ENCODE measurements at regions not wholly inside any gene's neighbourhood (a gene's known extent, or its start where the extent isn't known, plus 50 kb on each side); places are given as distances from the start of the nearest gene placed in this dataset.

DNA sequence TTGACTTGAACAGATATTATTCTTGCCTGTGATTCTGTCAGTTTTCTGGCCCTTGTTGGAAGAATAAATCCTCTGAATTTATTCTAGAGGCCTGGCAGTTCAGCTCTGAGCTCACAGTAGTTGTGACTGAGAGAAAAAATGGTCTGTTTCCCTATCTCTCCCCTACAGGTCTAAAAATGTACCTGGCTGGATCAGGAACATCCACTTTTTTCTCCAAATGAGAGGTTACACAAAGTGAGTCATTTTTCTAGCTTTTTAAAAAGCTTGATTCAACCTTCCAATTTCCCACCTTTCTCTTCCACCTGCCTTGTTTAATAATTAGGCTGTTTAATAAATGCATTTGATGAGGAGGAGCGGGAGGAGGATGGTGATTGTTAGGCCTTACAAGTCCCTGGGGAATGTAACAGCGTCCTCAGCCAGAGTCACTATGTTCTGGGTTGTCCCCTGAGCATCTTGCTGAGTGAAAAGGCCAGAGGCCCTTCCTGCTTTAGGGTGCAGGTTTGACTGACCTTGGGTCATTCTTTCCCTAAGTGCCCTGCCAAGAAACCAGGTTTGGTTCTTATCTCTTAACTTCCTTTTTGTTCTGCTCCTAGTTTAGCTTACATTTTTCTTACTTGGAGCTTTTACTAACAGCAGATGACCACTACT lies 91.7 kb upstream of the FUT8 start:
- peaks cover 0 to 6% (median 0%) of the 10 kb centered on the region in 3 donors for H3K36me3 Mint-ChIP-seq
- H3K4me3 Mint-ChIP-seq = no peak overlapping the region
- no peaks in the 10 kb centered on the region for H3K27me3 Mint-ChIP-seq
- H3K27ac ChIP-seq (ENCODE audit: low read depth, low read length) = no peak overlapping the region
- H3K4me1 ChIP-seq (ENCODE audit: insufficient read depth, low read length) = peaks cover 8% of the 10 kb centered on the region
- peaks cover 3% of the 10 kb centered on the region for H3K9me3 ChIP-seq (ENCODE audit: low read length)
- peak overlapping the region in 2 of 8 donors; percentile 4 to 30 for H3K27ac Mint-ChIP-seq
- H3K4me1 Mint-ChIP-seq = peaks cover 6 to 35% (median 11%) of the 10 kb centered on the region in 3 donors
- H3K36me3 ChIP-seq (ENCODE audit: insufficient read depth, low read length) = no peaks in the 10 kb centered on the region
- H3K9me3 Mint-ChIP-seq = peaks cover 0 to 5% (median 0%) of the 10 kb centered on the region in 5 donors
- ChIA-PET CTCF (interaction anchor here (1.0 kb wide), 1 partner anchor 91 kb away, joined by 3 read pairs; no protein-coding TSS in a partner anchor), POLR2A (interaction anchor here (1.1 kb wide), 1 partner anchor 17 kb away, joined by 3 read pairs; no protein-coding TSS in a partner anchor)
- no peaks in the 10 kb centered on the region for H3K27me3 ChIP-seq (ENCODE audit: insufficient read depth, low read length, poor library complexity, severe bottlenecking)
- no peak overlapping the region for H3K4me3 ChIP-seq (ENCODE audit: low read length)
- no peak for DNase-seq

DNA sequence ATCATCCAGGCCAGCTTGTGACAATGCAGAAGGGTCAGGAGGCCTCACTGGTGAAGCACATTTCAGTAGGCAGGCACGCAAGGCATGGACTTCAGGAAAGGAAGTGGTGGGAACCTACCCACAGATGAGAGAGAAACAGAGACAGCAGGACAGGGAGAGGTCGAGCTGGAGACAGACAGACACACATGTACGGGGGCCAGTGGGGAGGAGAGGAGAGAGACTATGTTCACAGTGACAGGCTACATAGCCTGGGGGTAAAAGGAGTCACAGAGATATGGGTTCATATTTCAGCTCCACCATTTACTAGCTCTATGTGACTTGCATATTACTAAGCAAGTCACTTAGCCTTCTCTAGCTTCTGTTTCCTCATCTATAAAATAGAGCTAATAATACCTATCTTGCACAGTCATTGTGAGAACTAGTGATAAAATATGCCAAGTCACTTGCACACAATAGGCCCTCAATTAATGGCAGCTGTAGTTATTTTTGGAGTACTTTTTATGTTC lies 91.1 kb upstream of the FUT8 start:
- Histone ChIP-seq H3K9me3 (ENCODE audit: low read length) (no peaks in the 10 kb centered on the region), H3K27me3 (ENCODE audit: insufficient read depth, low read length, poor library complexity, severe bottlenecking) (no peaks in the 10 kb centered on the region), H3K27ac (ENCODE audit: low read depth, low read length) (no peak overlapping the region), H3K4me1 (ENCODE audit: insufficient read depth, low read length) (peaks cover 8% of the 10 kb centered on the region), H3K36me3 (ENCODE audit: insufficient read depth, low read length) (no peaks in the 10 kb centered on the region), H3K4me3 (ENCODE audit: low read length) (no peak overlapping the region)
- CTCF ChIA-PET = interaction anchor here (1.0 kb wide), 1 partner anchor 90 kb away, joined by 3 read pairs; no protein-coding TSS in a partner anchor
- Mint-ChIP-seq H3K9me3 (peaks cover 0 to 2% (median 0%) of the 10 kb centered on the region in 5 donors), H3K4me3 (no peak overlapping the region), H3K27me3 (no peaks in the 10 kb centered on the region), H3K4me1 (peaks cover 6 to 35% (median 11%) of the 10 kb centered on the region in 3 donors), H3K36me3 (peaks cover 0 to 6% (median 0%) of the 10 kb centered on the region in 3 donors), H3K27ac (peak overlapping the region in 5 of 8 donors; percentile 5 to 94 (median 30))
- no peak for DNase-seq
- POLR2A ChIA-PET = interaction anchor here (0.6 kb wide), 1 partner anchor 47 kb away, joined by 7 read pairs; no protein-coding TSS in a partner anchor

DNA sequence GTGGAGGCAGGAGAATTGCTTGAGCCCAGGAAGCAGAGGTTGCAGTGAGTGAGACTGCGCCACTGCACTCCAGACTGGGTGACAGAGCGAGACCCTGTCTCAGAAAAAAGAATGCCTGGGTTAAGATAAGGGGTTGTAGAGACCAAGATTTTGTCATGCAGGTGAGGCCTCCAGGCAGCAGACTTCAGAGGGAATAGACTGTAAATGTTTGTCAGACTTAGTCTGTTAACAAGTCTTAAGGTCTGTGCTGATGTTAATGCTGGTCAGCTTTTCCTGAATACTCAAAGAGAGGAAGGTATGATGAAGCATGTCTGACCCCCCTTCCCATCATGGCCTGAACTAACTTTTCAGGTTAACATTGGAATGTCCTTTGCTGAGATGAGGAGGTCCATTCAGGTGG lies 83.0 kb upstream of the FUT8 start:
- Histone ChIP-seq H3K9me3 (ENCODE audit: low read length) (no peaks in the 10 kb centered on the region), H3K27me3 (ENCODE audit: insufficient read depth, low read length, poor library complexity, severe bottlenecking) (no peaks in the 10 kb centered on the region), H3K27ac (ENCODE audit: low read depth, low read length) (no peak overlapping the region), H3K36me3 (ENCODE audit: insufficient read depth, low read length) (no peaks in the 10 kb centered on the region), H3K4me3 (ENCODE audit: low read length) (no peak overlapping the region), H3K4me1 (ENCODE audit: insufficient read depth, low read length) (no peaks in the 10 kb centered on the region)
- peaks cover 0 to 1% (median 0%) of the 10 kb centered on the region in 3 donors for H3K36me3 Mint-ChIP-seq
- no peak for DNase-seq
- no peak overlapping the region for H3K27ac Mint-ChIP-seq
- CTCF ChIA-PET = interaction anchor here (1.1 kb wide), 1 partner anchor 31 kb away, joined by 3 read pairs; no protein-coding TSS in a partner anchor
- H3K9me3 Mint-ChIP-seq = no peaks in the 10 kb centered on the region
- H3K27me3 Mint-ChIP-seq = peaks cover 0 to 2% of the 10 kb centered on the region in 2 donors
- H3K4me1 Mint-ChIP-seq = peaks cover 0 to 15% (median 10%) of the 10 kb centered on the region in 3 donors
- H3K4me3 Mint-ChIP-seq = no peak overlapping the region
- POLR2A ChIA-PET = no interaction called here

GRCh38 chr14:65329911-65330310 lies 82.6 kb upstream of the FUT8 start:
- H3K27ac ChIP-seq (ENCODE audit: low read depth, low read length) = no peak overlapping the region
- Mint-ChIP-seq H3K4me3 (no peak overlapping the region), H3K36me3 (peaks cover 0 to 1% (median 0%) of the 10 kb centered on the region in 3 donors), H3K27me3 (peaks cover 0 to 2% of the 10 kb centered on the region in 2 donors), H3K9me3 (no peaks in the 10 kb centered on the region), H3K4me1 (peaks cover 0 to 17% (median 10%) of the 10 kb centered on the region in 3 donors), H3K27ac (no peak overlapping the region)
- H3K27me3 ChIP-seq (ENCODE audit: insufficient read depth, low read length, poor library complexity, severe bottlenecking) = no peaks in the 10 kb centered on the region
- no peak for DNase-seq
- no peak overlapping the region for H3K4me3 ChIP-seq (ENCODE audit: low read length)
- H3K36me3 ChIP-seq (ENCODE audit: insufficient read depth, low read length) = no peaks in the 10 kb centered on the region
- H3K9me3 ChIP-seq (ENCODE audit: low read length) = no peaks in the 10 kb centered on the region
- H3K4me1 ChIP-seq (ENCODE audit: insufficient read depth, low read length) = no peaks in the 10 kb centered on the region
- POLR2A ChIA-PET = no interaction called here
- CTCF ChIA-PET = no interaction called here

DNA sequence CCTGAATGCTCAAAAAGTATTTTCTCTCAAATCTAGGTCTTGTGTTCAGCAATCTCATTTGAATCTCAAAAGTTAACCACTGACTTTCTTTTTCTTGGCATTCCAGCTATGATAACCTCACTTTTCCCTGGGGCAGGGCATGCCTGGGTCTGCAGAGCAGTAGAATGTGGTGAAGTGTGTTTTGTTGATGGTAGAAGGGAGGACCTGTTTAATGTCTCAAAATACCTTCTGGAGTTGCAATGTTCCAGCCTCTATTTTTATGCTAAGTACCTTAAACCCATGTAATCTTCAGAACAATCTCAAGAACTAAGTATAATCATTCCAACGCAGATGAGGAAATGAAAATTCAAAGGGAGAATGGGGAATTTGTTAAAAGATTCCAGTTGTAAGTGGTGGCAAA lies 82.1 kb upstream of the FUT8 start:
- CTCF ChIA-PET = no interaction called here
- H3K4me1 Mint-ChIP-seq = peaks cover 0 to 22% (median 10%) of the 10 kb centered on the region in 3 donors
- no peak overlapping the region for H3K27ac ChIP-seq (ENCODE audit: low read depth, low read length)

GRCh38 chr14:65331652-65332051 lies 80.9 kb upstream of the FUT8 start:
- no peaks in the 10 kb centered on the region for H3K36me3 ChIP-seq (ENCODE audit: insufficient read depth, low read length)
- no peak overlapping the region for H3K4me3 ChIP-seq (ENCODE audit: low read length)
- ChIA-PET CTCF (no interaction called here), POLR2A (no interaction called here)
- H3K36me3 Mint-ChIP-seq = peaks cover 0 to 1% (median 0%) of the 10 kb centered on the region in 3 donors
- H3K27me3 ChIP-seq (ENCODE audit: insufficient read depth, low read length, poor library complexity, severe bottlenecking) = no peaks in the 10 kb centered on the region
- peaks cover 6 to 32% (median 19%) of the 10 kb centered on the region in 3 donors for H3K4me1 Mint-ChIP-seq
- H3K9me3 Mint-ChIP-seq = no peaks in the 10 kb centered on the region
- H3K4me1 ChIP-seq (ENCODE audit: insufficient read depth, low read length) = peaks cover 7% of the 10 kb centered on the region
- no peak overlapping the region for H3K27ac Mint-ChIP-seq
- H3K27ac ChIP-seq (ENCODE audit: low read depth, low read length) = no peak overlapping the region
- H3K9me3 ChIP-seq (ENCODE audit: low read length) = no peaks in the 10 kb centered on the region
- no peak overlapping the region for H3K4me3 Mint-ChIP-seq
- DNase-seq = no peak
- H3K27me3 Mint-ChIP-seq = peaks cover 0 to 2% of the 10 kb centered on the region in 2 donors

More for the DNA sequence above, 82.1 kb upstream of the FUT8 start:
- Histone ChIP-seq H3K9me3 (ENCODE audit: low read length) (no peaks in the 10 kb centered on the region), H3K36me3 (ENCODE audit: insufficient read depth, low read length) (no peaks in the 10 kb centered on the region), H3K27me3 (ENCODE audit: insufficient read depth, low read length, poor library complexity, severe bottlenecking) (no peaks in the 10 kb centered on the region), H3K4me1 (ENCODE audit: insufficient read depth, low read length) (no peaks in the 10 kb centered on the region), H3K4me3 (ENCODE audit: low read length) (no peak overlapping the region)
- Mint-ChIP-seq H3K27ac (no peak overlapping the region), H3K4me3 (no peak overlapping the region), H3K9me3 (no peaks in the 10 kb centered on the region), H3K27me3 (peaks cover 0 to 2% of the 10 kb centered on the region in 2 donors), H3K36me3 (peaks cover 0 to 1% (median 0%) of the 10 kb centered on the region in 3 donors)
- POLR2A ChIA-PET = no interaction called here
- DNase-seq = no peak

GRCh38 chr14:65332141-65332871 lies 80.2 kb upstream of the FUT8 start:
- Mint-ChIP-seq H3K4me1 (peaks cover 6 to 34% (median 20%) of the 10 kb centered on the region in 3 donors), H3K4me3 (no peak overlapping the region), H3K27me3 (peaks cover 0 to 2% of the 10 kb centered on the region in 2 donors), H3K36me3 (peaks cover 0 to 1% (median 0%) of the 10 kb centered on the region in 3 donors), H3K27ac (no peak overlapping the region), H3K9me3 (no peaks in the 10 kb centered on the region)
- Histone ChIP-seq H3K27ac (ENCODE audit: low read depth, low read length) (no peak overlapping the region), H3K36me3 (ENCODE audit: insufficient read depth, low read length) (no peaks in the 10 kb centered on the region), H3K4me3 (ENCODE audit: low read length) (no peak overlapping the region), H3K4me1 (ENCODE audit: insufficient read depth, low read length) (peaks cover 9% of the 10 kb centered on the region), H3K9me3 (ENCODE audit: low read length) (no peaks in the 10 kb centered on the region), H3K27me3 (ENCODE audit: insufficient read depth, low read length, poor library complexity, severe bottlenecking) (no peaks in the 10 kb centered on the region)
- no peak for DNase-seq
- POLR2A ChIA-PET = no interaction called here
- CTCF ChIA-PET = no interaction called here
